OCI-M2 (cell line): ENCODE measurements at regions not wholly inside any gene's neighbourhood (a gene's known extent, or its start where the extent isn't known, plus 50 kb on each side); places are given as distances from the start of the nearest gene placed in this dataset.

Experiments used
- DNase-seq: peaks from one replicate; lab custom pipeline; 2025; ENCODE audit not compliant: unreplicated experiment; lab: John Stamatoyannopoulos, UW

GRCh38 chr4:108567831-108568230 is 52.5 kb upstream of the RPL34 start:
- DNase-seq: no peak

DNA sequence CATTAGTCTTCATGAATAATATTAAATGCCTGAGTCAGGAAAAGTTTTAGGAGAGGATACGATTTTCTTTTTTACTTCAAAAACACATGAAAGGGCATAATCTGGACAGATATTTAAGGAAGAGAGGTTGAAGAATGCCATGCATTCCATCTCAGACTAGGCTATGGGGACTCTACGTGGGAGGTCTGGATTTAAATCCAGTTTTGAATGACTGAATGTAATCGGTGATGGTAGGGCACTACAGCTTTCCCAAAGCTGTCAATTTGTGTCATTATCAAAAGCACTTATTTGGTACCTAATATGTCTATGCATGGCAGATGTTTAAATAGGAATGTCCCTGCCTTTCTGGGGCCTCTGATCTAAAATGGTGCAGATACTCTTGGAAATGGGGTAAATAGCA is 59.3 kb upstream of the RPL34 start:
- DNase-seq: no peak

GRCh38 chr4:108560616-108561015 is 59.8 kb upstream of the RPL34 start:
- no peak for DNase-seq

DNA sequence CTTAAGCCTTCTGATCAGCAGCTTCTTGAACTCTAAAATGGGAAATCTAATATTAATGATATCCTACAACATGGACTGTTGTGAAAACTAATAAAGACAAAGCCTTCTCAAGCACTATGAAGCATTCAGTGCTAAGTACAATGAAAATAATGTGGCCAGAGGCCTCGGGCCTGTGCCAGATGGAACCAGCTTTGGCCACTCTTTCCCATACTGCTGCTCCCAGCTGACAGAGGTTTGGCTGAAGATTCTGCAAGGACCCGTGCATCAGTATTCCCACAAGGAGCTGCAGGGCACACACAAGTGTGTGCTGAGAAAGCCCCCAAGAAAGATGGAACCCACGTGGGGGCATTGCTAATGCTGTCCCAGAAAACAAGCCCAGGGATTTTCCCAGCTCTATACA is 60.5 kb upstream of the RPL34 start:
- no peak for DNase-seq

DNA sequence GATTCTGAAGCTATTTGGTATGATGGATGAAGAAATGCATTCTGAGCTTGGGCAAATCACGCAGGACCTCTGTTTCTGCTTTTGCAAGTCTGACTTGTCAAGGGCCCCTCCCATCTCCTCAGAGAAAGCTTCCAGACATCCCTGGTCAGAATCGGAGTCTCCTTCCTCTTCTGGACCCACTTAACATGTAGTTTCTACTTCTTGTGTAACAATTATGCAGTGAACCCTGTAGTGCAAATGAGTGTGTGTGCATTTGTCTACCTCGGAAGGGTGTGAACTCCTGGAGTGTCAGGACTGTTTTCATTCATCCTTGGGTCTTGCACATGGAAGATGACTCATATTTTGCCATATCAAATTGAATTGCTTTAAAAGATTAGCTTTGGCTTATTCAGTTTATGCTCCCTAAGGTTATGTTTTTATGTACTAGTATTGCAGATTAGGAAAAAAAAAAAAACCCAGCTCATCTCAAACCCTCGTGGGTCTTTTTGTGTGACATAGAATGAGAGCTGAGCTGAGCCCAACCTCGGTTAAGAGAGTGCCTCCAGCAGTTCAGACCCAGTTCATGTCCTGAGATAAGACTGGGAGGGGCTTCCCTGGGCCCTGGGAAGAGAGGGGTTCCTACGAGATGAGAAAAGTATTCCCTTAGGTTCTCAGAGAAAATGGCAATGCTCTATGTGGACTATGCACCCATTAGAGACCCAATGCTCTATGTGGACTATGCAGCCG is 61.1 kb upstream of the RPL34 start:
- no peak for DNase-seq

- DNase-seq: no peak
These were observed 63.7 kb upstream of the RPL34 start for GRCh38 chr4:108556588-108557200.

GRCh38 chr4:108556166-108556565 is 64.2 kb upstream of the RPL34 start:
- no peak for DNase-seq

DNA sequence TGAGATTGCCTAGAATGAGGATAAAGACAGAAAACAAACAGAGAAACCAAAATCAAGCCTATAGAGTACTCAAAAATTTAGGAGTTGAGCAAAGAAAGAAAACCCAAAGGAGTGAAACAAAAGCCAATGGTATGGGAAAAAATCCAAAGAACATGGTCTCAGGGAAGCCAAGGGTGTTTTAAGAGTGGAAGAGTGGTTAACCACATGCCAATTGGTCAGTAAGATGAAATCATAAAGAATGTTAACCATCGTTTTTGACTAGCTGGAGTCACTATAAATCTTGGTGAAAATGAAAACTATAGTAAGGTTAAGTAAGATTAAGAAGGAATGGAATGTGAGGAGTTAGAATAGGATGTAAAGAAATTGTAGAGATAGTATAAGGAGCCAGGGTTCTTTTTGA is 64.7 kb upstream of the RPL34 start:
- DNase-seq: no peak

DNA sequence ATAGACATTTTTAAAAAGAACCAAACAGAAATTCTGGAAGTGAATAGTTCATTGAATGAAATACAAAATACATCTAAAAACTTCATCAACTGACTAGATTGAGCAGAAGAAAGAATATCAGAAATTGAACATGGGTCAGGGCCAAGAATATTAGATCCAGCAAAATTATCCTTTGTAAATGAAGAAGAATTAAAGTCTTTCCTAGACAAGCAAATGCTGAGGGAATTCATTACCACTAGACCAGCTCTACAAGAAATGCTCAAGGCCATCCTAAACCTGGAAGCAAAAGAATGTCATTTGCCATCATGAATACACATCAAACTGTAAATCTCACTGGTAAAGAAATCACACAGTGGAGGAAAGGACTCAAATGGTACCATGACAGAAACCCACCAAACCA is 72.7 kb upstream of the RPL34 start:
- DNase-seq: no peak

GRCh38 chr4:108546728-108547127 is 73.6 kb upstream of the RPL34 start:
- DNase-seq: no peak

DNA sequence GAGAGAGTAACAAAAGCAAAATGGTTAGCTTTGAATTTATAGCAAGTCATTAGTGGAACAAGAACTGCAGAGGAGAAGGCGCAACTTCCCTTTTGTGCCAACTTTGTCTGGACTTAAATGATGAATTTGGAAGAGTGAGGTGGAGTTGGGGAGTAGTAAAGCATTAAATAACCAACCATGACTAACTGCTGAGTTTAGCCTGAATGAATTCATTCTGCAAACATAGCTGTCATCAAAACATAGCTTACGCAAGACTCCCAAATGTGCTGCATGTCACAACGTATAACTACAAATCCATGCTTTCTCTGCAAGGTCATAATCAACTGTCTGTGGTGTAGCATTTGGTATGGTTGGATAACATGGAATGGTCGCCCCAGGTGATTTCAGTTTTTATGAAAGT is 75.9 kb upstream of the RPL34 start:
- no peak for DNase-seq

GRCh38 chr4:108543359-108543968 is 76.9 kb upstream of the RPL34 start:
- no peak for DNase-seq

GRCh38 chr4:108540536-108540935 is 79.8 kb upstream of the RPL34 start:
- no peak for DNase-seq

DNA sequence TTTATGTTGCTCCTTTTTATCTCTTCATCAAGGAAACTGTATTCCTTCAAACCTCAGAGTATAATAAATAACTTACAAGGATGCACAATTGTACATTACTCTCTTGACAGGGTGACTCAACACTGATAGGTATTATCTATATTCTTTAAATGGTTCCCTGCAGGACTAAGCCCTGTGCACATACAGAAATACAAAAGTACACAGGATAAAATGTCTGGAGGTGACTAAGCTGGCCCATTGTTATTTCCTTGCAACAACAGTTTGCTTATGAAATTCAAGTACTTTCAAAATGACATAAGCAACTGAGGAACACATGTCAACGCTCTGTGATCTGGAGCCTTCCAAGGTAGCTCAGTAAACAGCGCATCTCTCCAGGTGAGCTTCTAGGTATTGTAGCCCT is 83.8 kb upstream of the RPL34 start:
- DNase-seq: no peak

DNA sequence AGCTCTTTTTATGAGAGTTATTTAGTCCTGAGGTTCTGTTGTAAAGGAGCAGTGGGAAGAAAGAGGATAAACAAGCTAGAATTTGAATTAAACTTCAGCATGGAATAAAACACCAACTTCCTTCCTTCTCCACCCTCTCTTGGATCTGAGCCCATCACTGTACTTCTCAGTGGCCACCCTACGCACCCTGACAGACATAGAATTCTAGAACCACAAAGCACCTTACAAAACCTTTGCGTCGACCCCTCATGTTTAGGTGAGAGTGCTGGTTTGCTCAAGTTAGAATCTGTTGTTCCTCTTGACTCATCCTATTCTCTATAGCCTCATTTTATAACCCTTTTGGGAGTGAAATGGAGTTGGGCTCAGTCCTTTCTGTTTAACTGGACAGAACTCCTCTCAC is 84.6 kb upstream of the RPL34 start:
- no peak for DNase-seq

- no peak for DNase-seq
These were observed 86.5 kb upstream of the RPL34 start for GRCh38 chr4:108533876-108534275.

- DNase-seq: no peak
These were observed 87.0 kb upstream of the RPL34 start for GRCh38 chr4:108533245-108533844.

DNA sequence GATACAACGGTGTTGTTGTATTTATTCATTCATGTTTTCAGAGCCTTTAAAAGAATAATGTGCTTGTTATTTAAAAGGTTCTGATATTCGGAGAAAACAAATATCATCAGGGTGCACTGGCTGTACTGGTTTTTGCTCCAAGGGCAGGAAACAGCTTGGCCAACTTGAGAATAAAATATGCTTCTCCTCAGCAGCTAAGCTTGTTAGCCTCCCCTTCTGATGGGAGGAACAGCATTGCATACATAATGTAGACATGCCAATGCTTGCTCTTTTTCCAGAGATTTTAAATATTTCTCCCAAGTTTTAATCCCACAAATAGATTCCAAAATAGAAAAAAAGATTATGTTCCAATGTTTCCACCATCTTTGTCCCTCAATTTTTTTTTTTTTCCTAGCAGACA is 87.6 kb upstream of the RPL34 start:
- DNase-seq: no peak

- no peak for DNase-seq
These were observed 88.2 kb upstream of the RPL34 start for GRCh38 chr4:108532187-108532586.

GRCh38 chr4:108531461-108531860 is 88.9 kb upstream of the RPL34 start:
- no peak for DNase-seq

DNA sequence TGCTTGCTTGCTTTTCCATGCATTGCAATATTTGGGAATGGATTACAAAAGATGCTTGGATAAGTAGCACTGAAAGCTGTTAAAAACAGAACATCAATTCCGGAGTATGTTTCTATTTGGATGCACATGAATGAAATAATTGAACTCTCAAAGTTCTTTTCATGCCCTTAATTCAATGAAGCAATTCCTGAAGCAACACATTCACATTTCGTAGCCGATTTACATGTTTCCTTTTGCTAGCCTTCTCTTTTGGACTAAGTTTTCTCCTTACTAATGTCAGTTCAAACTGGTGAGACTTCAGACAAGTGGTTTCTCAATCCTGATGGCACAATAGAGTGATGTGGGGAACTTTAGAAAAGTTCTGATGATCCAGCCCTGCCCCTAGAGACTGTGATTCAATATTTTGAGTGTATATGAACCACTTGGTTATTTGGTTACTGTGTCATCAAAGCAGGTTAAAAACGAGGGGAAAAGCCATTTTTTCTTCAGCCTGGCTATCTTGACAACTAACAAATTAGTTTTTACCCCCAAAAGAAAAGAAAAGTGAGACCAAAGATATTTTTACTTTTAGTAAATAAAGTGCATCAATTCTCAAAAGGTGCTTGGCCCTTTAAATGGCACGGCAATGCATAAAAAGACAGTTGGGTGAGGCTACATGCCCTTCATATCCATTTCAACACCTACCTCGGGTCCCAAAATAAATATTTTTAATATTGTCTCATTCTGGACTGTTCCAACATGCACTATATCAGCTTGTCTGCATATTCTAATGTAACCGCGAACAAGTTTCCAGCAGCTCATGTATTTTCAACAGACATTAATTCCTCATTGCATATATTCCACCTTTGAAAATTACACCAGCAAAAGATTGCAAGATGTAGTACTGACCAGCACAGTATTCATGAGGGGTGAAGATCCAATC is 90.1 kb upstream of the RPL34 start:
- DNase-seq: no peak
